ENCODE measurements at regions not wholly inside any gene's neighbourhood (a gene's known extent, or its start where the extent isn't known, plus 50 kb on each side); places are given as distances from the start of the nearest gene placed in this dataset.

- no peak for DNase-seq (ENCODE audit: low spot score)
- peaks cover 2% of the 10 kb centered on the region for H3K4me1 Mint-ChIP-seq
- ChIA-PET POLR2A (no interaction called here), CTCF (no interaction called here)
- no peaks in the 10 kb centered on the region for H3K36me3 Mint-ChIP-seq
- H3K9me3 Mint-ChIP-seq: peaks cover 21% of the 10 kb centered on the region
- TF ChIP-seq RELA (CRISPR knock-in tag; IDR thresholded peaks at IDR 0.05; ENCODE audit: borderline replicate concordance) (no peak), PRRX2 (CRISPR knock-in tag; IDR thresholded peaks at IDR 0.05) (no peak), GTF2I (CRISPR knock-in tag; conservative IDR thresholded peaks at IDR 0.05) (no peak), AFF4 (CRISPR knock-in tag; IDR thresholded peaks at IDR 0.05; ENCODE audit: borderline replicate concordance) (no peak), ELF4 (CRISPR knock-in tag; IDR thresholded peaks at IDR 0.05; ENCODE audit: low read depth) (no peak), CTCF (IDR thresholded peaks at IDR 0.05) (no peak), IRF2 (CRISPR knock-in tag; IDR thresholded peaks at IDR 0.05; ENCODE audit: borderline replicate concordance, low read depth) (no peak), ZSCAN18 (CRISPR knock-in tag; IDR thresholded peaks at IDR 0.05) (no peak), E2F5 (CRISPR knock-in tag; IDR thresholded peaks at IDR 0.05) (no peak)
- no peak overlapping the region for H3K27ac Mint-ChIP-seq
- ATAC-seq: no peak
- H3K4me3 Mint-ChIP-seq: no peak overlapping the region
- H3K27me3 Mint-ChIP-seq (ENCODE audit: low read depth): no peaks in the 10 kb centered on the region; the same call in 1 of the 2 replicates
Measured at GRCh38 chr14:50018201-50018932, 98.0 kb downstream of the VCPKMT start.

- Mint-ChIP-seq H3K4me3 (no peak overlapping the region), H3K27ac (no peak overlapping the region), H3K36me3 (no peaks in the 10 kb centered on the region), H3K4me1 (no peaks in the 10 kb centered on the region), H3K9me3 (peaks cover 21% of the 10 kb centered on the region), H3K27me3 (ENCODE audit: low read depth) (no peaks in the 10 kb centered on the region; the same call in 1 of the 2 replicates)
- ChIA-PET CTCF (no interaction called here), POLR2A (no interaction called here)
- ATAC-seq (no peak), DNase-seq (ENCODE audit: low spot score) (no peak)
- no peak for TF ChIP-seq CREM (CRISPR knock-in tag; IDR thresholded peaks at IDR 0.05)
- no peak for TF ChIP-seq PRDM15 (CRISPR knock-in tag; IDR thresholded peaks at IDR 0.05)
- TF ChIP-seq TP53 (CRISPR knock-in tag; IDR thresholded peaks at IDR 0.05): no peak
- no peak for TF ChIP-seq SP1 (CRISPR knock-in tag; conservative IDR thresholded peaks at IDR 0.05)
- TF ChIP-seq ZNF232 (CRISPR knock-in tag; IDR thresholded peaks at IDR 0.05): no peak
- no peak for TF ChIP-seq RELA (CRISPR knock-in tag; IDR thresholded peaks at IDR 0.05; ENCODE audit: borderline replicate concordance)
- no peak for TF ChIP-seq ATF3 (CRISPR knock-in tag; conservative IDR thresholded peaks at IDR 0.05)
- no peak for TF ChIP-seq ZNF121 (CRISPR knock-in tag; IDR thresholded peaks at IDR 0.05)
- no peak for TF ChIP-seq AFF4 (CRISPR knock-in tag; IDR thresholded peaks at IDR 0.05; ENCODE audit: borderline replicate concordance)
Measured at GRCh38 chr14:50018933-50019210, 97.5 kb downstream of the VCPKMT start.
